ENCODE measurements at regions not wholly inside any gene's neighbourhood (a gene's known extent, or its start where the extent isn't known, plus 50 kb on each side); places are given as distances from the start of the nearest gene placed in this dataset.

DNA sequence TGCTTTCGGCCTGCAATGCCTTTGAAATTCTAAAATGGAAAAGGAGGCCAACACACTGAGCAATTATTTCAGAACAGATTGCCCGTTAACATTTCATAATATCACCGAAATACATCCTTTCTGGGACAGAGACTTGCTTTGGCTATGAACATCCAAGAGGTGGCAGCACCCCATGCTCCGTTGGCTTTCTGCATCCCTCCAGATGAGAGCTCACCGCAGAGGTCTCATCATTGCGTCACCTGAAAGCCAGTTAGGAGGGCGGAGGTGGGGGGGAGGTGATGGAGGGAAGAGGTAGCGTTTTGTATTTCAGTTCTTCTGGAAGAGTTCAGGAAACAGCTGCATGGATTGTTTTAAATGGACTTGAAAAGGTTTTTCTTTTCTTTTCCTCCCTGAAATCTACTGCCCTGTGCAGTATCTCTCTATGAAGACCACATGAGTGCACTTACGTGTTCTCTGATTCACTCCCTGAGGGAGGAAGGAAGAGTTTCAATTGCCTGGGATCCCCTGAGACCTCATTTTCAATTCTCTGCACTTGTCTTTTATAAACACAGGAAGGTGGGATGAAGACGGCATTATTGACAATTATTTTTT lies 166.8 kb upstream of the PGRMC2 start:
- no peak overlapping the region for H3K9ac ChIP-seq (ENCODE audit: insufficient read depth, low read depth, low read length)
- peak; percentile 67 for DNase-seq (ENCODE audit: low spot score)
- H3K9me3 ChIP-seq (ENCODE audit: low read length), result no peaks in the 10 kb centered on the region
- H3K79me2 ChIP-seq (ENCODE audit: insufficient read depth, low read length), result no peaks in the 10 kb centered on the region
- in situ Hi-C loops (cut with HindIII; ENCODE audit: extremely low pct_ligation_motif_present, low pct_unique_long_range_greater_than_20kb), result no loop called here
- no peaks in the 10 kb centered on the region for H4K20me1 ChIP-seq (ENCODE audit: insufficient read depth, low read length)
- intact Hi-C loops (cut with micrococcal nuclease; ENCODE audit: unreplicated experiment), result loop anchor here (1.0 to 10.0 kb wide), 6 partner anchors 98 to 409 kb away; partner anchors contain the start of gene JADE1
- ChIA-PET POLR2A (no interaction called here), CTCF (ENCODE audit: low intra/inter-chr PET ratio, low total read pairs) (interaction anchor here (1.2 kb wide), 1 partner anchor 355 kb away, joined by 5 read pairs; the partner anchor contains the start of gene JADE1)
- no peak overlapping the region for H2AFZ ChIP-seq (ENCODE audit: low read length)
- no peaks in the 10 kb centered on the region for H3K36me3 ChIP-seq (replicated peaks in 1 of 2; ENCODE audit: control insufficient read depth in 1 of 2, insufficient read depth in 2 of 2, low read length in 2 of 2)
- no TSS peak for BruUV-seq (replicated peaks)
- no peak overlapping the region for H3K4me2 ChIP-seq (ENCODE audit: low read depth, low read length)
- H3K27me3 ChIP-seq (ENCODE audit: control insufficient read depth in 1 of 2, insufficient read depth in 2 of 2, low read length in 2 of 2), result no peaks in the 10 kb centered on the region
- peak; percentile 99 for ATAC-seq
- no peaks in the 10 kb centered on the region for H3K4me1 ChIP-seq (ENCODE audit: insufficient read depth, low read length)
- WGBS (ENCODE audit: low lambda C conversion rate), result 12% methylated on average over 10 of the region's 10 CpGs
- no peak overlapping the region for H3K4me3 ChIP-seq (replicated peaks in 1 of 3; ENCODE audit: insufficient read depth in 1 of 3, low read depth in 2 of 3, low read length in 3 of 3)
- no peak overlapping the region for H3K27ac ChIP-seq (ENCODE audit: extremely low read length, insufficient read depth, low read length)
- peak; percentile 88 for FAIRE-seq
- TF ChIP-seq KDM2A (CRISPR knock-in tag; IDR thresholded peaks at IDR 0.05; ENCODE audit: borderline replicate concordance, low read depth), result 0 out of 2 replicates have a peak, but pooled peaks have one; percentile 44
- TF ChIP-seq, protein P1, sequence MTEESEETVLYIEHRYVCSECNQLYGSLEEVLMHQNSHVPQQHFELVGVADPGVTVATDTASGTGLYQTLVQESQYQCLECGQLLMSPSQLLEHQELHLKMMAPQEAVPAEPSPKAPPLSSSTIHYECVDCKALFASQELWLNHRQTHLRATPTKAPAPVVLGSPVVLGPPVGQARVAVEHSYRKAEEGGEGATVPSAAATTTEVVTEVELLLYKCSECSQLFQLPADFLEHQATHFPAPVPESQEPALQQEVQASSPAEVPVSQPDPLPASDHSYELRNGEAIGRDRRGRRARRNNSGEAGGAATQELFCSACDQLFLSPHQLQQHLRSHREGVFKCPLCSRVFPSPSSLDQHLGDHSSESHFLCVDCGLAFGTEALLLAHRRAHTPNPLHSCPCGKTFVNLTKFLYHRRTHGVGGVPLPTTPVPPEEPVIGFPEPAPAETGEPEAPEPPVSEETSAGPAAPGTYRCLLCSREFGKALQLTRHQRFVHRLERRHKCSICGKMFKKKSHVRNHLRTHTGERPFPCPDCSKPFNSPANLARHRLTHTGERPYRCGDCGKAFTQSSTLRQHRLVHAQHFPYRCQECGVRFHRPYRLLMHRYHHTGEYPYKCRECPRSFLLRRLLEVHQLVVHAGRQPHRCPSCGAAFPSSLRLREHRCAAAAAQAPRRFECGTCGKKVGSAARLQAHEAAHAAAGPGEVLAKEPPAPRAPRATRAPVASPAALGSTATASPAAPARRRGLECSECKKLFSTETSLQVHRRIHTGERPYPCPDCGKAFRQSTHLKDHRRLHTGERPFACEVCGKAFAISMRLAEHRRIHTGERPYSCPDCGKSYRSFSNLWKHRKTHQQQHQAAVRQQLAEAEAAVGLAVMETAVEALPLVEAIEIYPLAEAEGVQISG (CRISPR knock-in tag; IDR thresholded peaks at IDR 0.05), result peak; percentile 38; the same call in 1 of the 2 replicates
- TF ChIP-seq TBX3 (IDR thresholded peaks at IDR 0.05; ENCODE audit: borderline replicate concordance), result no peak
- 0 out of 2 replicates have a peak, but pooled peaks have one; percentile 24 for TF ChIP-seq SSRP1 (CRISPR knock-in tag; IDR thresholded peaks at IDR 0.05)
- peak; percentile 34 for TF ChIP-seq TEAD3 (CRISPR knock-in tag; optimal IDR thresholded peaks at IDR 0.05; ENCODE audit: borderline replicate concordance)
- TF ChIP-seq ZNF660 (CRISPR knock-in tag; IDR thresholded peaks at IDR 0.05; ENCODE audit: borderline replicate concordance, low read depth), result no peak
- peak; percentile 24; the same call in 1 of the 2 replicates for TF ChIP-seq REPIN1 (CRISPR knock-in tag; IDR thresholded peaks at IDR 0.05; ENCODE audit: borderline replicate concordance, low read depth)
- TF ChIP-seq, protein P2, sequence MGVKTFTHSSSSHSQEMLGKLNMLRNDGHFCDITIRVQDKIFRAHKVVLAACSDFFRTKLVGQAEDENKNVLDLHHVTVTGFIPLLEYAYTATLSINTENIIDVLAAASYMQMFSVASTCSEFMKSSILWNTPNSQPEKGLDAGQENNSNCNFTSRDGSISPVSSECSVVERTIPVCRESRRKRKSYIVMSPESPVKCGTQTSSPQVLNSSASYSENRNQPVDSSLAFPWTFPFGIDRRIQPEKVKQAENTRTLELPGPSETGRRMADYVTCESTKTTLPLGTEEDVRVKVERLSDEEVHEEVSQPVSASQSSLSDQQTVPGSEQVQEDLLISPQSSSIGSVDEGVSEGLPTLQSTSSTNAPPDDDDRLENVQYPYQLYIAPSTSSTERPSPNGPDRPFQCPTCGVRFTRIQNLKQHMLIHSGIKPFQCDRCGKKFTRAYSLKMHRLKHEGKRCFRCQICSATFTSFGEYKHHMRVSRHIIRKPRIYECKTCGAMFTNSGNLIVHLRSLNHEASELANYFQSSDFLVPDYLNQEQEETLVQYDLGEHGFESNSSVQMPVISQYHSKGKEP (CRISPR knock-in tag; IDR thresholded peaks at IDR 0.05), result no peak
- no peak for TF ChIP-seq MAF1 (CRISPR knock-in tag; IDR thresholded peaks at IDR 0.05; ENCODE audit: borderline replicate concordance)
- no peak for TF ChIP-seq ETV6 (CRISPR knock-in tag; conservative IDR thresholded peaks at IDR 0.05)
- peak; percentile 66 for TF ChIP-seq RAD21 (CRISPR knock-in tag; IDR thresholded peaks at IDR 0.05)
- TF ChIP-seq ATF7 (IDR thresholded peaks at IDR 0.05), result peak; percentile 63; the same call in 1 of the 2 replicates
- no peak for TF ChIP-seq ATF7 (CRISPR knock-in tag; IDR thresholded peaks at IDR 0.05)
- TF ChIP-seq SMC3 (IDR thresholded peaks at IDR 0.05; ENCODE audit: low read length), result peak; percentile 75
- no peak for TF ChIP-seq ZNF556 (CRISPR knock-in tag; IDR thresholded peaks at IDR 0.05; ENCODE audit: borderline replicate concordance)
- TF ChIP-seq, protein P3, sequence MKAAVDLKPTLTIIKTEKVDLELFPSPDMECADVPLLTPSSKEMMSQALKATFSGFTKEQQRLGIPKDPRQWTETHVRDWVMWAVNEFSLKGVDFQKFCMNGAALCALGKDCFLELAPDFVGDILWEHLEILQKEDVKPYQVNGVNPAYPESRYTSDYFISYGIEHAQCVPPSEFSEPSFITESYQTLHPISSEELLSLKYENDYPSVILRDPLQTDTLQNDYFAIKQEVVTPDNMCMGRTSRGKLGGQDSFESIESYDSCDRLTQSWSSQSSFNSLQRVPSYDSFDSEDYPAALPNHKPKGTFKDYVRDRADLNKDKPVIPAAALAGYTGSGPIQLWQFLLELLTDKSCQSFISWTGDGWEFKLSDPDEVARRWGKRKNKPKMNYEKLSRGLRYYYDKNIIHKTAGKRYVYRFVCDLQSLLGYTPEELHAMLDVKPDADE (CRISPR knock-in tag; IDR thresholded peaks at IDR 0.05), result no peak
- TF ChIP-seq, protein P4, sequence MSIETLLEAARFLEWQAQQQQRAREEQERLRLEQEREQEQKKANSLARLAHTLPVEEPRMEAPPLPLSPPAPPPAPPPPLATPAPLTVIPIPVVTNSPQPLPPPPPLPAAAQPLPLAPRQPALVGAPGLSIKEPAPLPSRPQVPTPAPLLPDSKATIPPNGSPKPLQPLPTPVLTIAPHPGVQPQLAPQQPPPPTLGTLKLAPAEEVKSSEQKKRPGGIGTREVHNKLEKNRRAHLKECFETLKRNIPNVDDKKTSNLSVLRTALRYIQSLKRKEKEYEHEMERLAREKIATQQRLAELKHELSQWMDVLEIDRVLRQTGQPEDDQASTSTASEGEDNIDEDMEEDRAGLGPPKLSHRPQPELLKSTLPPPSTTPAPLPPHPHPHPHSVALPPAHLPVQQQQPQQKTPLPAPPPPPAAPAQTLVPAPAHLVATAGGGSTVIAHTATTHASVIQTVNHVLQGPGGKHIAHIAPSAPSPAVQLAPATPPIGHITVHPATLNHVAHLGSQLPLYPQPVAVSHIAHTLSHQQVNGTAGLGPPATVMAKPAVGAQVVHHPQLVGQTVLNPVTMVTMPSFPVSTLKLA (IDR thresholded peaks at IDR 0.05), result no peak

Measured in HepG2 (cell line).